Heart left ventricle (tissue), 13 donors: ENCODE measurements at regions not wholly inside any gene's neighbourhood (a gene's known extent, or its start where the extent isn't known, plus 50 kb on each side); places are given as distances from the start of the nearest gene placed in this dataset.

ENCODE experiments used
- POLR2A ChIP-seq, 2 donors: fragments of 450-650 bp; IDR thresholded peaks; one replicate each; pipeline ENCODE4 v1.6.1; 2017; ENCODE audit warnings: antibody characterized with exemption in 2 of 2, mild to moderate bottlenecking in 2 of 2, moderate library complexity in 2 of 2
- TF ChIP-seq, protein P1 (sequence below), 12 donors: fragments of 200-600 bp; sonication (generic) in 4 of 12; IDR thresholded peaks; one replicate each; pipeline versions ENCODE4 v1.5.0 to v1.8.0; 2018 to 2022; ENCODE audit warnings: antibody characterized with exemption in 12 of 12, mild to moderate bottlenecking in 5 of 12
- donor health status: ischemic (EF 13 %, LVEDD 7.1; RV severe dilation, severe dysfunction).
- donor health status: DM: no; HTN: yes; CAD: no.
- donor health status: DM: no; HTN: no; CAD: no.
- donor health status: ischemic (EF 25% LVEDD 6.9; RV normal size, moderate dysfunction).
- donor health status: ischemic (EF 25% LVEDD 5.7; RV mildly dilated, moderate dysfunction).
- donor health status: ischemic (EF 35%, LVEDD 5.7; RV mildly dilated, moderate dysfunction).
- donor health status: nonischemic (EF 11% LVEDD 7.7; RV severe dilation, severe dysfunction).
- donor health status: DM: yes; HTN: yes; CAD: no.
- donor health status: PGD.
- donor health status: ischemic (EF 29% LVEDD 5.4; RV normal size, mild dysfunction).
- donor health status: nonischemic (EF 23%, LVEDD 6.1; RV moderate dilation, normal function).

DNA sequence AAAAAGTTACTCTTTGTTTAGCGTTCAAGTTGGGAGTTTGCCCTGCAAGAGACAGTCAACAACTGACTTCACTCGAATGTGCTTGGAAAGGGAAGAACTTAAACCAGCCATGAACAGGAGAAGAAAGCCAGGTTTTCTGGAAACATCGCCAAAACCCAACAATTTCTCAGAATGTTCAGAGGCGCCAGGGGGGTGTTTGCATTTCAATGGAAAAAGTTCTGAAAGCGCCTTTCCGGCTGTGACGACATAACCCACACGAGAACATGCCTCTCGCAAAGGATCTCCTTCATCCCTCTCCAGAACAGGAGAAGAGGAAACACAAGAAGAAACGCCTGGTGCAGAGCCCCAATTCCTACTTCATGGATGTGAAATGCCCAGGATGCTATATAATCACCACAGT, 78.1 kb upstream of the ADGRA3 start:
- TF ChIP-seq, protein P1, sequence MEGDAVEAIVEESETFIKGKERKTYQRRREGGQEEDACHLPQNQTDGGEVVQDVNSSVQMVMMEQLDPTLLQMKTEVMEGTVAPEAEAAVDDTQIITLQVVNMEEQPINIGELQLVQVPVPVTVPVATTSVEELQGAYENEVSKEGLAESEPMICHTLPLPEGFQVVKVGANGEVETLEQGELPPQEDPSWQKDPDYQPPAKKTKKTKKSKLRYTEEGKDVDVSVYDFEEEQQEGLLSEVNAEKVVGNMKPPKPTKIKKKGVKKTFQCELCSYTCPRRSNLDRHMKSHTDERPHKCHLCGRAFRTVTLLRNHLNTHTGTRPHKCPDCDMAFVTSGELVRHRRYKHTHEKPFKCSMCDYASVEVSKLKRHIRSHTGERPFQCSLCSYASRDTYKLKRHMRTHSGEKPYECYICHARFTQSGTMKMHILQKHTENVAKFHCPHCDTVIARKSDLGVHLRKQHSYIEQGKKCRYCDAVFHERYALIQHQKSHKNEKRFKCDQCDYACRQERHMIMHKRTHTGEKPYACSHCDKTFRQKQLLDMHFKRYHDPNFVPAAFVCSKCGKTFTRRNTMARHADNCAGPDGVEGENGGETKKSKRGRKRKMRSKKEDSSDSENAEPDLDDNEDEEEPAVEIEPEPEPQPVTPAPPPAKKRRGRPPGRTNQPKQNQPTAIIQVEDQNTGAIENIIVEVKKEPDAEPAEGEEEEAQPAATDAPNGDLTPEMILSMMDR (IDR thresholded peaks at IDR 0.05): no peak
- no peak for TF ChIP-seq POLR2A (IDR thresholded peaks at IDR 0.05)
